Breast epithelium (tissue), 3 donors: ENCODE measurements at regions not wholly inside any gene's neighbourhood (a gene's known extent, or its start where the extent isn't known, plus 50 kb on each side); places are given as distances from the start of the nearest gene placed in this dataset.

Source experiments
- POLR2AphosphoS5 ChIP-seq, 3 donors: sonication (generic); formaldehyde crosslinking; IDR thresholded peaks; one replicate each; pipeline ENCODE4 v1.6.1; 2017; ENCODE audit warnings: antibody characterized with exemption in 3 of 3
- TF ChIP-seq, protein P1 (sequence below), 3 donors: fragments of 450-650 bp; IDR thresholded peaks; one replicate each; pipeline ENCODE4 v1.5.1; 2016 to 2017; ENCODE audit warnings: antibody characterized with exemption in 3 of 3, mild to moderate bottlenecking in 3 of 3, moderate library complexity in 3 of 3

DNA sequence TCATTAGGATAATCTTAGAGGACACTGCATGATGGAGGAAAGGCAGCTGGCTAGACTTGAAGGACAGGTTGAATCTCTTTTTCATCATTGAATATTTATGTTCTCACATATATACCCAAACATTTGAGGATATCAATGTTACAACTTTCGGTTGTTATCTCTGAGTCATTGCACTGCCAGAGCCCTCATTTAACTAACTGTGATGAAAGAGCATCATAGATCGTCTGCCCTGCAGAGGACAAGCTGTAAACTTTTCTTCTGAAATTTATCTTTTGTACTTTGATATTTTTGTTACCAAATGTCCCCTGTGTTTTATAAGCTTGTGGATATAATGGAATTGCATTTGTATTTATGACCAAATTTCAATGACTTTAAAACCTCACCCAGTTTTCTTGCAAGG is 298.7 kb downstream of the PHF14 start:
- TF ChIP-seq, protein P1, sequence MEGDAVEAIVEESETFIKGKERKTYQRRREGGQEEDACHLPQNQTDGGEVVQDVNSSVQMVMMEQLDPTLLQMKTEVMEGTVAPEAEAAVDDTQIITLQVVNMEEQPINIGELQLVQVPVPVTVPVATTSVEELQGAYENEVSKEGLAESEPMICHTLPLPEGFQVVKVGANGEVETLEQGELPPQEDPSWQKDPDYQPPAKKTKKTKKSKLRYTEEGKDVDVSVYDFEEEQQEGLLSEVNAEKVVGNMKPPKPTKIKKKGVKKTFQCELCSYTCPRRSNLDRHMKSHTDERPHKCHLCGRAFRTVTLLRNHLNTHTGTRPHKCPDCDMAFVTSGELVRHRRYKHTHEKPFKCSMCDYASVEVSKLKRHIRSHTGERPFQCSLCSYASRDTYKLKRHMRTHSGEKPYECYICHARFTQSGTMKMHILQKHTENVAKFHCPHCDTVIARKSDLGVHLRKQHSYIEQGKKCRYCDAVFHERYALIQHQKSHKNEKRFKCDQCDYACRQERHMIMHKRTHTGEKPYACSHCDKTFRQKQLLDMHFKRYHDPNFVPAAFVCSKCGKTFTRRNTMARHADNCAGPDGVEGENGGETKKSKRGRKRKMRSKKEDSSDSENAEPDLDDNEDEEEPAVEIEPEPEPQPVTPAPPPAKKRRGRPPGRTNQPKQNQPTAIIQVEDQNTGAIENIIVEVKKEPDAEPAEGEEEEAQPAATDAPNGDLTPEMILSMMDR (IDR thresholded peaks at IDR 0.05), result no peak
- no peak for TF ChIP-seq POLR2AphosphoS5 (IDR thresholded peaks at IDR 0.05)
